ENCODE measurements at regions not wholly inside any gene's neighbourhood (a gene's known extent, or its start where the extent isn't known, plus 50 kb on each side); places are given as distances from the start of the nearest gene placed in this dataset.

DNA sequence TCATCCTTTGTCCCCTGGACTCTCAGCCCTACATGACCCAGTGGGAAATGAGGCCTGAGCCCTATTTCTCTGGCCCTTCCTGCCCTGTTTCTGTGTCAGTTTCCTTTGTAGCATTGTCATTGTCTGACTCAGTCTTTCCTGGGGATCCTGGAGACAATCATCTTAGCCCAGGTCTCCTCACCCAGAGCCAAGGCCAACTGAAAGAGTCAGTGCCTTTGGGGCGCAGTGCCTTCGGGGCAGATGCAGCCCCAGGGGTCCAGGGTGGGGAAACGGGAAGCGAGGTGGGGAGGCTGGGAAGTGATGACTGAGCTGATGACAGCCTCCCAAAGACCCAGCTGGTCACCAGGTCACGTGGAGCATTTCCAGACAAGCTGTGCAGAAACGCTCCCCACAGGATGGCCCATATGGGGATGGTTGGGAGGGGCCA is 93.3 kb upstream of the SULF2 start:
- TF ChIP-seq EZH2 (IDR thresholded peaks at IDR 0.05; ENCODE audit: low read depth): no peak
- TF ChIP-seq, protein P1, sequence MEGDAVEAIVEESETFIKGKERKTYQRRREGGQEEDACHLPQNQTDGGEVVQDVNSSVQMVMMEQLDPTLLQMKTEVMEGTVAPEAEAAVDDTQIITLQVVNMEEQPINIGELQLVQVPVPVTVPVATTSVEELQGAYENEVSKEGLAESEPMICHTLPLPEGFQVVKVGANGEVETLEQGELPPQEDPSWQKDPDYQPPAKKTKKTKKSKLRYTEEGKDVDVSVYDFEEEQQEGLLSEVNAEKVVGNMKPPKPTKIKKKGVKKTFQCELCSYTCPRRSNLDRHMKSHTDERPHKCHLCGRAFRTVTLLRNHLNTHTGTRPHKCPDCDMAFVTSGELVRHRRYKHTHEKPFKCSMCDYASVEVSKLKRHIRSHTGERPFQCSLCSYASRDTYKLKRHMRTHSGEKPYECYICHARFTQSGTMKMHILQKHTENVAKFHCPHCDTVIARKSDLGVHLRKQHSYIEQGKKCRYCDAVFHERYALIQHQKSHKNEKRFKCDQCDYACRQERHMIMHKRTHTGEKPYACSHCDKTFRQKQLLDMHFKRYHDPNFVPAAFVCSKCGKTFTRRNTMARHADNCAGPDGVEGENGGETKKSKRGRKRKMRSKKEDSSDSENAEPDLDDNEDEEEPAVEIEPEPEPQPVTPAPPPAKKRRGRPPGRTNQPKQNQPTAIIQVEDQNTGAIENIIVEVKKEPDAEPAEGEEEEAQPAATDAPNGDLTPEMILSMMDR (conservative IDR thresholded peaks at IDR 0.05): no peak
